ENCODE measurements at regions not wholly inside any gene's neighbourhood (a gene's known extent, or its start where the extent isn't known, plus 50 kb on each side); places are given as distances from the start of the nearest gene placed in this dataset.

- TF ChIP-seq, protein P1, sequence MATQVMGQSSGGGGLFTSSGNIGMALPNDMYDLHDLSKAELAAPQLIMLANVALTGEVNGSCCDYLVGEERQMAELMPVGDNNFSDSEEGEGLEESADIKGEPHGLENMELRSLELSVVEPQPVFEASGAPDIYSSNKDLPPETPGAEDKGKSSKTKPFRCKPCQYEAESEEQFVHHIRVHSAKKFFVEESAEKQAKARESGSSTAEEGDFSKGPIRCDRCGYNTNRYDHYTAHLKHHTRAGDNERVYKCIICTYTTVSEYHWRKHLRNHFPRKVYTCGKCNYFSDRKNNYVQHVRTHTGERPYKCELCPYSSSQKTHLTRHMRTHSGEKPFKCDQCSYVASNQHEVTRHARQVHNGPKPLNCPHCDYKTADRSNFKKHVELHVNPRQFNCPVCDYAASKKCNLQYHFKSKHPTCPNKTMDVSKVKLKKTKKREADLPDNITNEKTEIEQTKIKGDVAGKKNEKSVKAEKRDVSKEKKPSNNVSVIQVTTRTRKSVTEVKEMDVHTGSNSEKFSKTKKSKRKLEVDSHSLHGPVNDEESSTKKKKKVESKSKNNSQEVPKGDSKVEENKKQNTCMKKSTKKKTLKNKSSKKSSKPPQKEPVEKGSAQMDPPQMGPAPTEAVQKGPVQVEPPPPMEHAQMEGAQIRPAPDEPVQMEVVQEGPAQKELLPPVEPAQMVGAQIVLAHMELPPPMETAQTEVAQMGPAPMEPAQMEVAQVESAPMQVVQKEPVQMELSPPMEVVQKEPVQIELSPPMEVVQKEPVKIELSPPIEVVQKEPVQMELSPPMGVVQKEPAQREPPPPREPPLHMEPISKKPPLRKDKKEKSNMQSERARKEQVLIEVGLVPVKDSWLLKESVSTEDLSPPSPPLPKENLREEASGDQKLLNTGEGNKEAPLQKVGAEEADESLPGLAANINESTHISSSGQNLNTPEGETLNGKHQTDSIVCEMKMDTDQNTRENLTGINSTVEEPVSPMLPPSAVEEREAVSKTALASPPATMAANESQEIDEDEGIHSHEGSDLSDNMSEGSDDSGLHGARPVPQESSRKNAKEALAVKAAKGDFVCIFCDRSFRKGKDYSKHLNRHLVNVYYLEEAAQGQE (IDR thresholded peaks at IDR 0.05; ENCODE audit: insufficient read depth in 1 of 2, low read depth in 2 of 2, low read length in 1 of 2), result no peak
- TF ChIP-seq CTCF (IDR thresholded peaks at IDR 0.05) (no peak), TCF7L2 (IDR thresholded peaks at IDR 0.05; ENCODE audit: low read depth, low read length) (no peak)
Measured at GRCh38 chr5:176736301-176736930, 73.9 kb upstream of the UNC5A start.
